ENCODE measurements at regions not wholly inside any gene's neighbourhood (a gene's known extent, or its start where the extent isn't known, plus 50 kb on each side); places are given as distances from the start of the nearest gene placed in this dataset.

DNA sequence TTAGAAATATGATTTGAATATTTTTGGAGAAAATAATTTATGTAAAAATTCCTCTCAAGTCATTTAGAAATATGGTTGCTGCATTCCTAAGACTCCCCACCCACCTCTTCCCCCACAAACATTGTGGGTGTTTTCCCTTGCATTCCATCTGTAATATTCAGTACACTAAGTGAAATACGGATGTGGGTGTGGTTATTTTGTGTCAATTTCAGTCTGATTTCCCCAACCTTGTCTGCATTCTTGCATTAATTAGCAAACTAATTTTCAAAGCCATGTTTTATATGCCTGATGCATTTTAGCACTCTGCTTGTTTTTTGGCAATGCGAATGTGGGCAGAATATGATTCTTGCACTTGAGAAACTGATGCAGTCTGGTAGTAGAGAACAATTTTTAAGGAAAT lies 408.3 kb upstream of the RGMA start:
- TF ChIP-seq EZH2phosphoT487 (IDR thresholded peaks at IDR 0.05; ENCODE audit: insufficient read depth, low read depth) (no peak), EZH2 (IDR thresholded peaks at IDR 0.05; ENCODE audit: insufficient read depth, poor library complexity, severe bottlenecking) (no peak)
